ENCODE measurements at regions not wholly inside any gene's neighbourhood (a gene's known extent, or its start where the extent isn't known, plus 50 kb on each side); places are given as distances from the start of the nearest gene placed in this dataset.

GRCh38 chr10:121266370-121266769 is 331.9 kb downstream of the FGFR2 start:
- H3K36me3 ChIP-seq (ENCODE audit: insufficient read depth, low read length), result no peaks in the 10 kb centered on the region
- no peak overlapping the region for H3K27ac ChIP-seq (ENCODE audit: low read depth, low read length, poor library complexity, severe bottlenecking)
- H4K20me1 ChIP-seq (ENCODE audit: insufficient read depth, low read length), result no peaks in the 10 kb centered on the region
- no peaks in the 10 kb centered on the region for H3K9me2 ChIP-seq (ENCODE audit: low read depth, low read length)
- no peak overlapping the region for H2AFZ ChIP-seq (ENCODE audit: low read length)
- no peak overlapping the region for H3K9ac ChIP-seq (ENCODE audit: low read length)
- H3K4me2 ChIP-seq (ENCODE audit: low read length), result no peak overlapping the region
- H3K4me3 ChIP-seq (ENCODE audit: low read depth, low read length, poor library complexity, severe bottlenecking), result no peak overlapping the region
- H3K4me1 ChIP-seq (ENCODE audit: insufficient read depth, low read length, severe bottlenecking), result no peaks in the 10 kb centered on the region
- TF ChIP-seq CTCF (IDR thresholded peaks at IDR 0.05; ENCODE audit: low read length) (no peak), EZH2 (IDR thresholded peaks at IDR 0.05; ENCODE audit: borderline replicate concordance, low read length) (no peak)
- H3K79me2 ChIP-seq (ENCODE audit: insufficient read depth, low read length), result no peaks in the 10 kb centered on the region
- H3K27me3 ChIP-seq (ENCODE audit: insufficient read depth, low read length), result peaks cover 5% of the 10 kb centered on the region; the same call in 1 of the 2 replicates
- no peaks in the 10 kb centered on the region for H3F3A ChIP-seq (ENCODE audit: insufficient read depth, low read length)
- no peaks in the 10 kb centered on the region for H3K9me3 ChIP-seq (ENCODE audit: low read length)

- H4K20me1 ChIP-seq (ENCODE audit: insufficient read depth, low read length), result no peaks in the 10 kb centered on the region
- H3K4me2 ChIP-seq (ENCODE audit: low read length), result no peak overlapping the region
- no peaks in the 10 kb centered on the region for H3K36me3 ChIP-seq (ENCODE audit: insufficient read depth, low read length)
- no peak overlapping the region for H3K27ac ChIP-seq (ENCODE audit: low read depth, low read length, poor library complexity, severe bottlenecking)
- H3K9me2 ChIP-seq (ENCODE audit: low read depth, low read length), result no peaks in the 10 kb centered on the region
- no peaks in the 10 kb centered on the region for H3K79me2 ChIP-seq (ENCODE audit: insufficient read depth, low read length)
- H3F3A ChIP-seq (ENCODE audit: insufficient read depth, low read length), result no peaks in the 10 kb centered on the region
- H3K27me3 ChIP-seq (ENCODE audit: insufficient read depth, low read length), result peaks cover 5% of the 10 kb centered on the region; the same call in 1 of the 2 replicates
- TF ChIP-seq EZH2 (IDR thresholded peaks at IDR 0.05; ENCODE audit: borderline replicate concordance, low read length) (no peak), CTCF (IDR thresholded peaks at IDR 0.05; ENCODE audit: low read length) (no peak)
- H2AFZ ChIP-seq (ENCODE audit: low read length), result no peak overlapping the region
- no peak overlapping the region for H3K4me3 ChIP-seq (ENCODE audit: low read depth, low read length, poor library complexity, severe bottlenecking)
- H3K9me3 ChIP-seq (ENCODE audit: low read length), result no peaks in the 10 kb centered on the region
- H3K9ac ChIP-seq (ENCODE audit: low read length), result no peak overlapping the region
- no peaks in the 10 kb centered on the region for H3K4me1 ChIP-seq (ENCODE audit: insufficient read depth, low read length, severe bottlenecking)
These were observed 330.8 kb downstream of the FGFR2 start for GRCh38 chr10:121267236-121268003.

GRCh38 chr10:121268363-121268762 is 329.9 kb downstream of the FGFR2 start:
- Histone ChIP-seq H3K9me3 (ENCODE audit: low read length) (no peaks in the 10 kb centered on the region), H3K27ac (ENCODE audit: low read depth, low read length, poor library complexity, severe bottlenecking) (no peak overlapping the region), H3K9ac (ENCODE audit: low read length) (no peak overlapping the region), H3K9me2 (ENCODE audit: low read depth, low read length) (no peaks in the 10 kb centered on the region), H3K4me3 (ENCODE audit: low read depth, low read length, poor library complexity, severe bottlenecking) (no peak overlapping the region), H3K27me3 (ENCODE audit: insufficient read depth, low read length) (peaks cover 5% of the 10 kb centered on the region; the same call in 1 of the 2 replicates), H2AFZ (ENCODE audit: low read length) (no peak overlapping the region), H3K79me2 (ENCODE audit: insufficient read depth, low read length) (no peaks in the 10 kb centered on the region), H3K4me2 (ENCODE audit: low read length) (no peak overlapping the region), H3K4me1 (ENCODE audit: insufficient read depth, low read length, severe bottlenecking) (no peaks in the 10 kb centered on the region), H3K36me3 (ENCODE audit: insufficient read depth, low read length) (no peaks in the 10 kb centered on the region), H4K20me1 (ENCODE audit: insufficient read depth, low read length) (no peaks in the 10 kb centered on the region), H3F3A (ENCODE audit: insufficient read depth, low read length) (no peaks in the 10 kb centered on the region)
- TF ChIP-seq EZH2 (IDR thresholded peaks at IDR 0.05; ENCODE audit: borderline replicate concordance, low read length) (no peak), CTCF (IDR thresholded peaks at IDR 0.05; ENCODE audit: low read length) (no peak)
